ENCODE measurements at regions not wholly inside any gene's neighbourhood (a gene's known extent, or its start where the extent isn't known, plus 50 kb on each side); places are given as distances from the start of the nearest gene placed in this dataset.

GRCh38 chr9:106283769-106284168 is 579.2 kb upstream of the ZNF462 start:
- no peak for DNase-seq

- DNase-seq = no peak
These were observed 578.7 kb upstream of the ZNF462 start for GRCh38 chr9:106284296-106284695.

- no peak for DNase-seq
These were observed 576.7 kb upstream of the ZNF462 start for GRCh38 chr9:106286249-106286648.

DNA sequence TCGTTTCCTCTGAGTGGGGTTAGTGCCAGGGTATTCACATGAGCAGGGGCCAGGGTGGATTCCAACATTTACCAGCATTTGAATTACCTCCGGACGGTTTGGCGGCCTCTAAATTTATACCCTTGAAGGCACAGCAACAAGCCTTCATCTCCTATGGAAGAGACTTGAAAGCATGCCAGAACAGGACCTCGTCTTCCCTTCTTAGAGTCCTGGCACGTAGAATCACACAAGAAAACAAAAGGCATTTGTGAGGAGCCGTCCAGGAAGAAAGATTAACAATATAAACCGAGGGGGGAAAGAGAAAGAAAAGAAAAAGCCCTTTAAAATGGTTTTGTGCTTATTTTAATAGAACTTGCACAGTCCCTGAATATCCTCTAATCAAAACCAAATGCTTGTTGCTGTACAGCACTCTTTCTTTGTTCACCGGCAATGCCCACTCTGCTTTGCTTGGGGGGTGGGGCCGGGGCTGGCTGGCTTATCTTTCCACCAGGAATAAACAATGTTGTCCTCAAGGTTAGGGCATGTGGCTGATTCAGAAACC is 575.8 kb upstream of the ZNF462 start:
- no peak for DNase-seq

- no peak for DNase-seq
These were observed 575.2 kb upstream of the ZNF462 start for GRCh38 chr9:106287731-106288130.

DNA sequence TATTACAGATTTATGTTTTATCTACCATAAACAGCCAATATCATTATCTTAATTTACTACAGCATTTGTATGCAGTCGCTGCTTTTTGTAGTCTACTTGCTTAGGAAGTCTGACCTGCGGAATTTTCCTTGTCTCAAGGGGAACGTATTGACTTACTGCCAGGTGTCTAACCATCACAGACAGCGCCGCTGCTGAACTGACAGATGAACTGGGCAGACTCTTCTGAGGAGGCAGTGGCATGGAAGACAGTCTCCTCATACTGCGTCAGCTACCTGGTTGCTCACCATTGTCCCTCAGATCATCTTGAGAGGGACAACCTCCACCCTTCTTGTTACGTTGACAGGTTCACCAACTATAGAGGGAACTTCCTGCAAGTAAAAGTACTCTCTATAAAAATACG is 574.3 kb upstream of the ZNF462 start:
- DNase-seq = no peak

DNA sequence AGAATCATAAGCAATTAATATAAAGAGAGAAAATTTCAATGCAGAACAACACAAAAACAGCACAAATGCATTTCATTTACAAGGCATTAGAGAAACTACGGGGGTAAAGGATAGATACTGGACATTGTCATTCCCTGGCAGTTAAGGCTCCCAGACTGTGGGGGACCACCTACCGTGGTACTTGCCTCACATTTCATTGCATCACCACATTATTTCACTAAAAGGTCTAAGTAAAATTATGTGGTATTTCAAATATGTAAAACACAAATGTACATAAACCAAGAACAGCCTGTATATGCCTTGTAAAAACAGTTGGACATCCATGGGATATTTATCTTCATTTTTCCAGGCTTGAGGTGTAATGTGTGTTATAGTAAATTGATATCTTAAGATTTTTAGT is 571.2 kb upstream of the ZNF462 start:
- no peak for DNase-seq

- DNase-seq = no peak
These were observed 566.5 kb upstream of the ZNF462 start for GRCh38 chr9:106296426-106296825.

GRCh38 chr9:106298997-106299396 is 564.0 kb upstream of the ZNF462 start:
- no peak for DNase-seq

GRCh38 chr9:106304401-106304920 is 558.5 kb upstream of the ZNF462 start:
- DNase-seq = no peak

DNA sequence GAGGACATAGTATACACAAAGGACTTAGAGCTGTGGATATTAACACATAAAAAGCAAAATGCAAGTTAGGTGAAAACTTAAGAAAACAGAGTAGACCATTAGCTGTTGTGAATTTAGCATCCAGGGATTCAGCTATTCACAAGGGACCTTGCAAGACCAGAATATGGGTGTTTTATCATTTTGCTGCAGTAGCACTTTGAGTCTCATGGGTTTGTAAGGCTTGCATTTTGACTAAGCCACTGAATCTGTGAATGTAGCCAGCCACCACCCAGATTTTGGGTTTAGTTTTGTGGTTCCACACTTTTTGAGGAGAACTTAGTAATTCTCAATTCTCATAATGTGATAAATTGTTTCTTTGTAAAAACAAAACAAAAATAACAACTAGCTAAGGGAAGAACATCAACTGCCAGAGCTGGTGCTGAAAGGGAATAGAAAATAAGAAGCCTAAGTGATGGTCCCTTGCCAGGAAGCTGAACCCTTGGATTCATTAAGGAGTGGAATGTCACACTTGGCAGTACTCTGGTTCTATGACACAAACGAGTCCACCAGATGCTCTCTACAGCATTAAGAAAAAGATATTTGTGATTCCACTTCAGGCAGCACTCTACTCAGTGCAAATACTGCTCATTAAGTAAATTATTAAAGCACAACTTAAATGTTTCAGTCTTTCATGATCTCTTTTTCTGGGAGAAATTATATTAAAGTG is 557.4 kb upstream of the ZNF462 start:
- DNase-seq = no peak

GRCh38 chr9:106307670-106308069 is 555.3 kb upstream of the ZNF462 start:
- no peak for DNase-seq

GRCh38 chr9:106309925-106310324 is 553.0 kb upstream of the ZNF462 start:
- no peak for DNase-seq

DNA sequence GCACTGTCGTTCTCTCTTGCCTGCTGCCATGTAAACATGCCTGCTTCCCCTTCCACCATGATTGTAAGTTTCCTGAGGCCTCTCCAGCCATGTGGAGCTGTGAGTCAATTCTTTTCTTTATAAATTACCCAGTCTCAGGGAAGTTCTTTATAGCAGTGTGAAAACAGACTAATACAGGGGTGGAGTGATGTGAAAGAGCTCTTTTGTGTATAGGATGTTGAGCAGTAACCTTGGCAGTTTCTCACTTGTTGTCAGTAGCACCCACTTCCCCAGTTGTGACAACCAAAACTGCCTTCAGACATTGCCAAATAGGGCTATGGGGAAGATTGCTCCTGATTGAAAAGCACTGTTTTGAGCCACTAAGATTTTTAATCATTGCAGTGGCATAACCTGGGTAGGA is 552.2 kb upstream of the ZNF462 start:
- DNase-seq = no peak

DNA sequence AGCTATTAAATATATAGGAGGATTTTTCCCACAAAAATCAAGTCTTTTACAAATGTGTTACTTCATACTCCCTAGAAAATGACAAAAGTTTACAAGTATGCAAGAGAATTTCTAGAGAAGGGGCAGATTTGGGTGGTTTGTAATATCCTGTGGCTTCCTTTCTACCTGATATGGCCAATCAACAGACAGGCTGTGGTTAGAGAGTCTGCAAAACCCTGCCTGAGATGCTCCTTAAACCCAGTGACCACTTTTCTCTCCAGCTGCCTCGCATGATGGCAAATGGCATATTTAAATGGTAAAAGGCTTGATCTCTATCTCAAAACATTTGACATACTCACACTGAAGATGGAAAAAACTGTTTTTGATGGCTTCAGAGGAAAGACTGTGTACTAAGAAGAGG is 550.1 kb upstream of the ZNF462 start:
- DNase-seq = no peak

- no peak for DNase-seq
These were observed 548.5 kb upstream of the ZNF462 start for GRCh38 chr9:106314476-106314875.

- no peak for DNase-seq
These were observed 541.4 kb upstream of the ZNF462 start for GRCh38 chr9:106321394-106322180.

GRCh38 chr9:106322706-106323245 is 540.2 kb upstream of the ZNF462 start:
- DNase-seq = no peak

DNA sequence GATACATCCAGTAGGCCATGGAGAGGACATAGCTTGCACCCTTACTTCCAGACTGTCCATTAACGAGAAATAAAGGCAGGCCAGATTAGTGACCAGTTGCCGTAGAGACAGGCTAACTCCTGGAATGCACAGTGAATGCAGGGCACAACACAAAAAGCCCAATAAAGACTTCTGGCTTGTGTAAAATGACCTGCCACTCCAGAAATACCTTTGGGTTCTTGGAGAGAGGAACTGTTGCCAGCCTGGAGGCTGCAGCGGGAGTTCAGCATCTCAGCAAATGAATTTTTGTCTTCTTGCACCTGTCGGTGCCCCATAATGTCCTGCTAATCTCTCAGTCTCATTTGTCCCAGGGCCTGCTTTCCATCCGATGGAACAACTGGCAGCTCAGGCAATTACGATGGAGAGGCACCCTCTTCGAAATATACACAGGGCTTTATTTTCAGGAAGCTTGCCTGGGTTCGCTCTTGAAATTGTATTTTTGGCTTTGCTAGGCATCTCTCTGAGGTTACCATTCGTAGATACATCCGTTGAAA is 538.8 kb upstream of the ZNF462 start:
- DNase-seq = no peak

DNA sequence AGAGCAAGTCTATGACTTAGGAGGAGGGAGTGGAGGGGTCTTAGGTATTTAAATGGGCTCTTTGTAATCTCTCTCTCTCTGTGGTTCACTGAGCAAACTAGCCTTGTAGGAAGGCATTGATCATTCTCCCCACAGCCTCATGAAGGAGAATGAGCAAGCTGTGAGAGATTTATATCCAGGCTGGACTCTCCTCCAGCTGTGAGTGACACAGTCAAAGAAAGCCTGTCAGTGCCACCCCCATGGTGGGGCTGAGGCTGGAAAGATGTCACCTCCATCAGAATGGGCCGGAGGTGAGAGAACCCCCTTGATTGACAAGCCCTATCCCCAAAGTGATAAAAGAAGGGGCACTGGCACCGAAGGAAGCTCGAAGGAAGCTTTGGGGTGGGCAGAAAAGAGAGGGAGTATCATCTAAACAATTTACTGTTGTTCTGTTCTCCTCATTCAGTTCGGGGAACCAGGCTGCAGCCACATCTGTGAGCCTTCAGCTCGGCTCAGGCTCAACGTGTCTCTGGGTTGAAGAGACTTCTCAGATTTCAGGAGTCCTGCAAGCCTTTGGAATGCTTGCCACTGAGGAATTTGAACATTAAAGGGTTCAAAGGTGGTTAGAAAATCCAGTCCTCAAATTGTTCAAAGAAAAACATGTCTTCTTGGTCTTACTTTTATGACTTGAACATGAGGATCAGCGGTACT is 538.2 kb upstream of the ZNF462 start:
- no peak for DNase-seq

DNA sequence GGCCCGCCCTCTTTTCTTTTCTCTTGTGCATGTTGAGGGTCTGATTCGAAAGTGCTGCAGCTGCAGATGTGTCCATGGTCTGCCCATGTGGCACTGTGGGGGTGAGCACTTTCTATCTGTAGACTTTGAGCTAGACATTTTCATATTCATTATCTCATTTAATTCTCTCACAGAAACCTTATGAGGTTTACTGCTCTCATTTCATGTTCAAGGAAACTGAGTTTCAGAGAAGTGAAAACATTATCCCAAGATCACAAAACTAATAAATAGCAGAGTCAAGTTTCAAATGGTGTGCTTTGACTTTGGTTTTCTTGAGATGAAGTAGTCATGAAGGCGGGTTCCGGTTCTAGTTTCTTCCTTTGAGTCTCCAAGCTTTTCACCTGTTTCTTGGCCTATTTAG is 536.5 kb upstream of the ZNF462 start:
- no peak for DNase-seq

DNA sequence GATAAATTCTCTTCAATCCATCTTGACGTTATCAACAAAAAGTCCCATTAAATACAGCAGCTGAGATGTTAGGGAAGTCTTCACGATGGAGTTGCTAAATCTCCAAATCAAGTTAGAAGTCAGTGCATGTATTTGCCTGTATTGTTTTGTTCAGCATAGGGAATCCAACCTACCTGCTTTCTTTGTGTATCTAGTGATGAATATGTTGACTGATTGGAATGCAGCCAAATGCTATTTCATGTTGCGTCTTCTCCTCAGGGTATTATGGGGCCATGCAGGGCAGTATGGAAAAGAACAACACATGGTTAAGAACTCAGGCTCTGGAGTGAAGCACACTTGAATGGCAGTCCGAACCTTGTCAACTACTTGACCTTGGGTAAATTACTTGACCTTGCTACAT is 529.5 kb upstream of the ZNF462 start:
- DNase-seq = no peak

GRCh38 chr9:106334081-106334480 is 528.9 kb upstream of the ZNF462 start:
- DNase-seq = no peak

All from effector CD8-positive, alpha-beta T cell (primary cell).